Ascending aorta (tissue), 2 donors: ENCODE measurements at regions not wholly inside any gene's neighbourhood (a gene's known extent, or its start where the extent isn't known, plus 50 kb on each side); places are given as distances from the start of the nearest gene placed in this dataset.
A peak's percentile ranks its signal among the peaks of the same experiment; 100 is the strongest.

Experiments used
- DNase-seq, 2 donors: peaks; one replicate each; pipeline ENCODE4 v3.0.0-alpha.2; 2019; ENCODE audit warnings: low spot score in 2 of 2
- H3K27ac ChIP-seq, 2 donors: fragments of 200-600 bp; sonication (generic); one replicate each; pipeline ENCODE4 v1.5.1; 2016 to 2017; ENCODE audit warnings: mild to moderate bottlenecking in 1 of 2
- H3K27me3 ChIP-seq: fragments of 200-600 bp; sonication (generic); one replicate; pipeline ENCODE4 v1.5.1; 2017
- H3K36me3 ChIP-seq, 2 donors: fragments of 200-600 bp; sonication (generic); one replicate each; pipeline ENCODE4 v1.5.1; 2016
- H3K4me1 ChIP-seq, 2 donors: fragments of 200-600 bp; sonication (generic); one replicate each; pipeline ENCODE4 v1.5.1; 2016 to 2017; ENCODE audit warnings: mild to moderate bottlenecking in 1 of 2
- H3K4me3 ChIP-seq, 2 donors: fragments of 200-600 bp; sonication (generic); one replicate each; pipeline ENCODE4 v1.5.1; 2016 to 2017; ENCODE audit warnings: mild to moderate bottlenecking in 1 of 2
- H3K9me3 ChIP-seq, 2 donors: fragments of 200-600 bp; sonication (generic); one replicate each; pipeline ENCODE4 v1.5.1; 2016
- CTCF ChIP-seq, 3 experiments: fragments of 200-600 bp in 2 of 3; fragments of 450-650 bp in 1 of 3; sonication (generic) in 2 of 3; IDR thresholded peaks; one replicate each; pipeline ENCODE4 v1.5.1; 2016 to 2019; ENCODE audit warnings: antibody characterized with exemption in 3 of 3, mild to moderate bottlenecking in 1 of 3, moderate library complexity in 1 of 3
- intact Hi-C: fragments of 100-400 bp; cut with DNase I; formaldehyde crosslinking; loops from one replicate; pipeline ENCODE4 v1.15.1; 2023

- intact Hi-C loops, result loop anchor here (10.0 kb wide), 3 partner anchors 585 to 825 kb away; no protein-coding TSS in a partner anchor
- no peaks in the 10 kb centered on the region for H3K9me3 ChIP-seq
- H3K4me1 ChIP-seq, result peaks cover 5 to 38% of the 10 kb centered on the region in 2 donors
- H3K36me3 ChIP-seq, result no peaks in the 10 kb centered on the region
- no peaks in the 10 kb centered on the region for H3K27me3 ChIP-seq
- no peak for DNase-seq
- H3K27ac ChIP-seq, result peak overlapping the region; percentile 68 to 74
- no peak overlapping the region for H3K4me3 ChIP-seq
- no peak for TF ChIP-seq CTCF (IDR thresholded peaks at IDR 0.05)
Measured at GRCh38 chr10:4069491-4069890, 284.5 kb upstream of the KLF6 start.

- no peaks in the 10 kb centered on the region for H3K9me3 ChIP-seq
- DNase-seq, result no peak
- no peak for TF ChIP-seq CTCF (IDR thresholded peaks at IDR 0.05)
- H3K27ac ChIP-seq, result peak overlapping the region; percentile 68 to 74
- H3K4me3 ChIP-seq, result no peak overlapping the region
- intact Hi-C loops, result loop anchor here (10.0 kb wide), 3 partner anchors 586 to 824 kb away; no protein-coding TSS in a partner anchor
- no peaks in the 10 kb centered on the region for H3K27me3 ChIP-seq
- peaks cover 5 to 29% of the 10 kb centered on the region in 2 donors for H3K4me1 ChIP-seq
- no peaks in the 10 kb centered on the region for H3K36me3 ChIP-seq
Measured at GRCh38 chr10:4068629-4069028, 283.6 kb upstream of the KLF6 start.

GRCh38 chr10:4067931-4068561 is 283.0 kb upstream of the KLF6 start:
- no peak for DNase-seq
- TF ChIP-seq CTCF (IDR thresholded peaks at IDR 0.05), result no peak
- H3K9me3 ChIP-seq, result no peaks in the 10 kb centered on the region
- no peak overlapping the region for H3K4me3 ChIP-seq
- H3K27ac ChIP-seq, result peak overlapping the region; percentile 7 to 68
- H3K27me3 ChIP-seq, result no peaks in the 10 kb centered on the region
- intact Hi-C loops, result loop anchor here (10.0 kb wide), 3 partner anchors 587 to 823 kb away; no protein-coding TSS in a partner anchor
- no peaks in the 10 kb centered on the region for H3K36me3 ChIP-seq
- H3K4me1 ChIP-seq, result peaks cover 5 to 24% of the 10 kb centered on the region in 2 donors

GRCh38 chr10:4067531-4067930 is 282.5 kb upstream of the KLF6 start:
- H3K36me3 ChIP-seq, result no peaks in the 10 kb centered on the region
- TF ChIP-seq CTCF (IDR thresholded peaks at IDR 0.05), result no peak
- intact Hi-C loops, result loop anchor here (10.0 kb wide), 3 partner anchors 587 to 823 kb away; no protein-coding TSS in a partner anchor
- no peaks in the 10 kb centered on the region for H3K9me3 ChIP-seq
- no peak overlapping the region for H3K4me3 ChIP-seq
- peaks cover 5 to 24% of the 10 kb centered on the region in 2 donors for H3K4me1 ChIP-seq
- no peaks in the 10 kb centered on the region for H3K27me3 ChIP-seq
- peak overlapping the region; percentile 7 to 68 for H3K27ac ChIP-seq
- DNase-seq, result no peak

GRCh38 chr10:4066581-4067390 is 281.8 kb upstream of the KLF6 start:
- peak overlapping the region in 1 of 2 donors; percentile 68 for H3K27ac ChIP-seq
- no peaks in the 10 kb centered on the region for H3K9me3 ChIP-seq
- H3K36me3 ChIP-seq, result no peaks in the 10 kb centered on the region
- intact Hi-C loops, result loop anchor here (10.0 kb wide), 3 partner anchors 588 to 822 kb away; no protein-coding TSS in a partner anchor
- DNase-seq, result no peak
- no peaks in the 10 kb centered on the region for H3K27me3 ChIP-seq
- TF ChIP-seq CTCF (IDR thresholded peaks at IDR 0.05), result no peak
- H3K4me3 ChIP-seq, result no peak overlapping the region
- H3K4me1 ChIP-seq, result peaks cover 5 to 27% of the 10 kb centered on the region in 2 donors
